CD4-positive, alpha-beta T cell (primary cell): ENCODE measurements at regions not wholly inside any gene's neighbourhood (a gene's known extent, or its start where the extent isn't known, plus 50 kb on each side); places are given as distances from the start of the nearest gene placed in this dataset.

ENCODE experiments used
- ATAC-seq: fragments of 200-7000 bp; cut with Tn5 transposase; one replicate; pipeline ENCODE4 v1.10.0; 2022; ENCODE audit warnings: mild to moderate bottlenecking; ENCODE audit not compliant: poor library complexity
- CTCF ChIA-PET: fragments of 350-600 bp; sonication (Branson Sonifier 250); formaldehyde crosslinking; loops from one replicate; lab custom pipeline; 2021; ENCODE audit warnings: antibody characterized with exemption, inconsistent platforms; lab: Charles Lee
- POLR2A ChIA-PET: fragments of 350-600 bp; sonication (Branson Sonifier 250); formaldehyde crosslinking; loops from one replicate; lab custom pipeline; 2021; ENCODE audit warnings: antibody characterized with exemption, inconsistent platforms; lab: Charles Lee
- DNase-seq, 14 experiments: peaks; one replicate each; pipeline ENCODE4 v3.0.0-alpha.2; 2013 to 2020; ENCODE audit warnings: mixed read lengths in 2 of 14
- H3K27ac ChIP-seq, 2 donors: one replicate each; pipeline versions ENCODE4 v1.5.1 to v1.7.0; 2013; ENCODE audit warnings: low read length in 2 of 2, low read depth in 1 of 2, mild to moderate bottlenecking in 1 of 2
- H3K27me3 ChIP-seq, 2 experiments: 1 replicate in 1 of 2; 2 replicates in 1 of 2; pipeline versions ENCODE4 v1.6.1 to v1.7.0; 2013; ENCODE audit warnings: low read length in 2 of 2, control low read depth in 1 of 2, mild to moderate bottlenecking in 1 of 2, moderate library complexity in 1 of 2; ENCODE audit not compliant: insufficient read depth in 2 of 2, control insufficient read depth in 1 of 2
- H3K36me3 ChIP-seq: one replicate; pipeline ENCODE4 v1.6.1; 2013; ENCODE audit warnings: low read length, control low read depth; ENCODE audit not compliant: insufficient read depth
- H3K4me1 ChIP-seq: one replicate; pipeline ENCODE4 v1.6.1; 2013; ENCODE audit warnings: low read length, control low read depth; ENCODE audit not compliant: insufficient read depth
- H3K4me3 ChIP-seq: one replicate; pipeline ENCODE4 v1.5.1; 2013; ENCODE audit warnings: mild to moderate bottlenecking, low read length, moderate library complexity
- H3K9me3 ChIP-seq, 2 experiments: 1 replicate in 1 of 2; 2 replicates in 1 of 2; pipeline versions ENCODE4 v1.6.1 to v1.7.0; 2013; ENCODE audit warnings: low read length in 2 of 2, mild to moderate bottlenecking in 2 of 2, control low read depth in 1 of 2, moderate library complexity in 1 of 2; ENCODE audit not compliant: control insufficient read depth in 1 of 2, insufficient read depth in 1 of 2
- H3K27ac Mint-ChIP-seq: one replicate; pipeline ENCODE4 v1.8.0; 2020; ENCODE audit warnings: mixed read lengths
- H3K27me3 Mint-ChIP-seq: one replicate; pipeline ENCODE4 v1.8.0; 2021; ENCODE audit warnings: mixed read lengths
- H3K36me3 Mint-ChIP-seq: one replicate; pipeline ENCODE4 v1.8.0; 2021; ENCODE audit warnings: low read depth, mixed read lengths
- H3K4me1 Mint-ChIP-seq: one replicate; pipeline ENCODE4 v1.8.0; 2021; ENCODE audit warnings: low read depth, mixed read lengths
- H3K4me3 Mint-ChIP-seq: one replicate; pipeline ENCODE4 v1.8.0; 2020; ENCODE audit warnings: mild to moderate bottlenecking, mixed read lengths
- H3K9me3 Mint-ChIP-seq: one replicate; pipeline ENCODE4 v1.8.0; 2020; ENCODE audit warnings: mixed read lengths
- CTCF ChIP-seq: fragments of 200-600 bp; IDR thresholded peaks from one replicate; pipeline ENCODE4 v1.8.0; 2022; ENCODE audit warnings: antibody characterized with exemption, mild to moderate bottlenecking
- intact Hi-C, 2 experiments: fragments of 100-400 bp; cut with DNase I in 1 of 2; cut with micrococcal nuclease in 1 of 2; formaldehyde crosslinking; loops; one replicate each; pipeline versions ENCODE4 v1.15.1 to v1.9.0; 2023 to 2025; cut with DNase I, micrococcal nuclease

- CTCF ChIA-PET: no interaction called here
- Histone ChIP-seq H3K4me1 (peaks cover 5% of the 10 kb centered on the region), H3K36me3 (no peaks in the 10 kb centered on the region), H3K4me3 (no peak overlapping the region), H3K27ac (no peak overlapping the region), H3K27me3 (no peaks in the 10 kb centered on the region), H3K9me3 (no peaks in the 10 kb centered on the region)
- H3K4me3 Mint-ChIP-seq: no peak overlapping the region
- H3K9me3 Mint-ChIP-seq: no peaks in the 10 kb centered on the region
- H3K36me3 Mint-ChIP-seq: no peaks in the 10 kb centered on the region
- ATAC-seq (no peak), DNase-seq (no peak)
- no peak for TF ChIP-seq CTCF
- no peaks in the 10 kb centered on the region for H3K27me3 Mint-ChIP-seq
- no peak overlapping the region for H3K27ac Mint-ChIP-seq
- intact Hi-C loops: no loop called here
- POLR2A ChIA-PET: no interaction called here
- H3K4me1 Mint-ChIP-seq: peaks cover 35% of the 10 kb centered on the region
Observed at GRCh38 chrX:46317163-46317562, 228.1 kb downstream of the ZNF674 start.

- Histone ChIP-seq H3K27ac (no peak overlapping the region), H3K9me3 (peaks cover 0 to 2% of the 10 kb centered on the region in 2 experiments), H3K4me3 (no peak overlapping the region), H3K4me1 (no peaks in the 10 kb centered on the region), H3K36me3 (no peaks in the 10 kb centered on the region), H3K27me3 (no peaks in the 10 kb centered on the region)
- Mint-ChIP-seq H3K9me3 (no peaks in the 10 kb centered on the region), H3K27me3 (no peaks in the 10 kb centered on the region), H3K27ac (no peak overlapping the region), H3K36me3 (no peaks in the 10 kb centered on the region), H3K4me1 (peaks cover 16% of the 10 kb centered on the region), H3K4me3 (no peak overlapping the region)
- no peak for DNase-seq
- intact Hi-C loops: no loop called here
- ChIA-PET POLR2A (no interaction called here), CTCF (no interaction called here)
- no peak for TF ChIP-seq CTCF
- no peak for ATAC-seq
Observed at GRCh38 chrX:46311581-46312120, 233.6 kb downstream of the ZNF674 start.

GRCh38 chrX:46310815-46311497, 234.3 kb downstream of the ZNF674 start:
- peaks cover 16% of the 10 kb centered on the region for H3K4me1 Mint-ChIP-seq
- H3K36me3 ChIP-seq: no peaks in the 10 kb centered on the region
- H3K4me1 ChIP-seq: no peaks in the 10 kb centered on the region
- DNase-seq (no peak), ATAC-seq (no peak)
- H3K27me3 ChIP-seq: no peaks in the 10 kb centered on the region
- H3K4me3 ChIP-seq: no peak overlapping the region
- no peaks in the 10 kb centered on the region for H3K27me3 Mint-ChIP-seq
- TF ChIP-seq CTCF: no peak
- H3K27ac ChIP-seq: no peak overlapping the region
- intact Hi-C loops: no loop called here
- H3K9me3 Mint-ChIP-seq: no peaks in the 10 kb centered on the region
- H3K36me3 Mint-ChIP-seq: no peaks in the 10 kb centered on the region
- POLR2A ChIA-PET: interaction anchor here (1.4 kb wide), 1 partner anchor 10 kb away, joined by 4 read pairs; no protein-coding TSS in a partner anchor
- peaks cover 0 to 5% of the 10 kb centered on the region in 2 experiments for H3K9me3 ChIP-seq
- no peak overlapping the region for H3K4me3 Mint-ChIP-seq
- CTCF ChIA-PET: no interaction called here
- no peak overlapping the region for H3K27ac Mint-ChIP-seq
